ENCODE measurements at regions not wholly inside any gene's neighbourhood (a gene's known extent, or its start where the extent isn't known, plus 50 kb on each side); places are given as distances from the start of the nearest gene placed in this dataset.

DNA sequence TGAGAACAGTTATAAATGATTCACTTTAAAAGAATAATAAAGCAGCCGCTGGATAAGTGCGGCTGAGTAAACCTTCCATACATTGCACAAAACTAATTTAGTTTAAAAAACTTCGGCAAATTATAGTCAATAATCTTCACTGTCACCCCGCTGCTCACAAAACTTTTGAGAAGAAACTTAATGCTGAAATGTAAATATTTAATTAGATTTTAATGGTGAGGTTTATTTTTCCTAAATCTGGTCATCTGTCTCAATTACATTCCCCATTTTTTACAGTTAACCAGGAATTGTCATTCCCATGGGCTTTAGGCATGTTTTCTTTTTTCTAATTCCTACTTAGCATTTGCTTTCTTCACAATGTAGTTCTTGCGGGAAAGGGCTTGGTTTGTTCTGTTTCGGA lies 169.8 kb downstream of the CAAP1 start:
- no peak overlapping the region for H3K4me2 ChIP-seq (ENCODE audit: insufficient read depth, low read length, poor library complexity, severe bottlenecking)
- H3K79me1 ChIP-seq (ENCODE audit: low read depth, low read length) = no peaks in the 10 kb centered on the region
- no peaks in the 10 kb centered on the region for H3K36me3 ChIP-seq (replicated peaks in 1 of 2; ENCODE audit: control insufficient read depth in 2 of 2, insufficient read depth in 2 of 2, low read length in 2 of 2)
- H4K8ac ChIP-seq (ENCODE audit: low read depth, low read length) = no peak overlapping the region
- no peak overlapping the region for H2BK120ac ChIP-seq (ENCODE audit: low read depth, low read length)
- no peak overlapping the region for H2AK5ac ChIP-seq (ENCODE audit: low read depth, low read length)
- no CpG with 5 or more reads among the region's 6 CpGs for WGBS, 2 donors (ENCODE audit: extremely low coverage in 2 of 2, insufficient read length in 2 of 2, insufficient replicate concordance in 1 of 2)
- no peak overlapping the region for H3K27ac ChIP-seq (replicated peaks; ENCODE audit: low read length)
- H2AFZ ChIP-seq (ENCODE audit: low read length) = no peak overlapping the region
- no peaks in the 10 kb centered on the region for H3K4me1 ChIP-seq (ENCODE audit: control insufficient read depth in 2 of 2, insufficient read depth in 1 of 2, low read depth in 1 of 2, low read length in 2 of 2)
- H3K27me3 ChIP-seq (ENCODE audit: control insufficient read depth in 3 of 3, insufficient read depth in 3 of 3, low read depth in 1 of 3, low read length in 3 of 3) = no peaks in the 10 kb centered on the region
- H3K9ac ChIP-seq (ENCODE audit: low read depth, low read length, poor library complexity) = no peak overlapping the region
- H3K18ac ChIP-seq (ENCODE audit: low read length) = no peak overlapping the region
- H3K4me3 ChIP-seq (ENCODE audit: low read length in 2 of 2) = no peak overlapping the region
- H3K23ac ChIP-seq (ENCODE audit: low read depth, low read length, poor library complexity) = no peak overlapping the region
- no peak overlapping the region for H4K91ac ChIP-seq (ENCODE audit: low read depth, low read length, poor library complexity)
- no peak for DNase-seq (ENCODE audit: low spot score)
- no peak overlapping the region for H3K14ac ChIP-seq (ENCODE audit: low read length)
- H2BK12ac ChIP-seq (ENCODE audit: low read length) = no peak overlapping the region
- H3K9me3 ChIP-seq (replicated peaks in 1 of 2; ENCODE audit: control insufficient read depth in 2 of 2, insufficient read depth in 1 of 2, low read depth in 1 of 2, low read length in 2 of 2) = no peaks in the 10 kb centered on the region
- H3K4ac ChIP-seq (ENCODE audit: low read length) = no peak overlapping the region
- no peak overlapping the region for H2BK15ac ChIP-seq (ENCODE audit: low read length)
- no peak overlapping the region for H2BK5ac ChIP-seq (ENCODE audit: low read length)

DNA sequence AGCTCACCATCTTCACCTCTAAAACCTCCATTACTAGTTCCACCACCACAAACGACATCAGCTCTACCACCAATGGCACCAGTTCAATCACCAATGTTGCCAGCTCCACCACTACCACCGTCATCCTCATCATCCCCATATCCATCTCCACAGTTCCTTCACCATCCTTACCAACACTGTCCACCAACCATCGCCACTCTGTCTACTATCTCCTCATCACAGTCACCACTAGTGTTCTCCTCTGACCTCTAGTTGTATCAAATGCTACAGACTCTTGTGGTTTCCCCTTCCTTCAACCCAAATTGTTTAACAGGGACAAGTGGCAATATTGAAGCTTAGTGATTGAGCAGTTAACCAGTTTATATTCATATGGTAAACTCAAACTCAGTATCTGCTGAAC lies 182.6 kb downstream of the CAAP1 start:
- Histone ChIP-seq H3K79me1 (ENCODE audit: low read depth, low read length) (no peaks in the 10 kb centered on the region), H3K36me3 (replicated peaks in 1 of 2; ENCODE audit: control insufficient read depth in 2 of 2, insufficient read depth in 2 of 2, low read length in 2 of 2) (no peaks in the 10 kb centered on the region), H3K4me2 (ENCODE audit: insufficient read depth, low read length, poor library complexity, severe bottlenecking) (no peak overlapping the region), H2BK120ac (ENCODE audit: low read depth, low read length) (no peak overlapping the region), H3K27me3 (ENCODE audit: control insufficient read depth in 3 of 3, insufficient read depth in 3 of 3, low read depth in 1 of 3, low read length in 3 of 3) (no peaks in the 10 kb centered on the region), H3K14ac (ENCODE audit: low read length) (no peak overlapping the region), H2AFZ (ENCODE audit: low read length) (no peak overlapping the region), H2AK5ac (ENCODE audit: low read depth, low read length) (no peak overlapping the region), H2BK12ac (ENCODE audit: low read length) (no peak overlapping the region), H2BK15ac (ENCODE audit: low read length) (no peak overlapping the region), H2BK5ac (ENCODE audit: low read length) (no peak overlapping the region), H3K4me3 (ENCODE audit: low read length in 2 of 2) (no peak overlapping the region), H3K4ac (ENCODE audit: low read length) (no peak overlapping the region), H4K91ac (ENCODE audit: low read depth, low read length, poor library complexity) (no peak overlapping the region), H3K9me3 (replicated peaks in 1 of 2; ENCODE audit: control insufficient read depth in 2 of 2, insufficient read depth in 1 of 2, low read depth in 1 of 2, low read length in 2 of 2) (no peaks in the 10 kb centered on the region), H3K27ac (replicated peaks; ENCODE audit: low read length) (no peak overlapping the region), H4K8ac (ENCODE audit: low read depth, low read length) (no peak overlapping the region), H3K9ac (ENCODE audit: low read depth, low read length, poor library complexity) (no peak overlapping the region), H3K4me1 (ENCODE audit: control insufficient read depth in 2 of 2, insufficient read depth in 1 of 2, low read depth in 1 of 2, low read length in 2 of 2) (no peaks in the 10 kb centered on the region), H3K18ac (ENCODE audit: low read length) (no peak overlapping the region), H3K23ac (ENCODE audit: low read depth, low read length, poor library complexity) (no peak overlapping the region)
- DNase-seq (ENCODE audit: low spot score) = no peak
- 100% methylated on average over 1 of the region's 3 CpGs; no CpG with 5 or more reads in 1 of the 2 donors for WGBS, 2 donors (ENCODE audit: extremely low coverage in 2 of 2, insufficient read length in 2 of 2, insufficient replicate concordance in 1 of 2)

DNA sequence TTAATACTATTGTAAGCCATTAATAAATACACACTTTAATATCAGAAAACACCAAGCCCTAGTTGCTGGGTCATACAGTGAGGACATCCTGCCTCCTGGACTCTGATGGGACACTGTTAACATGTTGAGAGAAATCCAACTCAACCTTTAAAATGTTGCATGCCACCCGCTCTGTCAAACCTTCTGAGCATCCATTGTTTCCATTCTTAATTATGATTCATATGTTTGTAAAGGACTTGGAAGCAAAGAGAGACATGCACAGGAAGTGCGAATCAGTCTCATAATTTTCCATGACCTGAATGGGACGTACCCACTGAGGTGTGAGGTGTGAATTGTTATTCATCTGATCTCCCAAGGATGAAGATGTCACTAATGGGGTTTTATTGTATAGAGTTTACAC lies 186.4 kb downstream of the CAAP1 start:
- Histone ChIP-seq H3K18ac (ENCODE audit: low read length) (no peak overlapping the region), H2AFZ (ENCODE audit: low read length) (no peak overlapping the region), H3K4me3 (ENCODE audit: low read length in 2 of 2) (no peak overlapping the region), H3K4me1 (ENCODE audit: control insufficient read depth in 2 of 2, insufficient read depth in 1 of 2, low read depth in 1 of 2, low read length in 2 of 2) (no peaks in the 10 kb centered on the region), H4K91ac (ENCODE audit: low read depth, low read length, poor library complexity) (no peak overlapping the region), H2BK15ac (ENCODE audit: low read length) (no peak overlapping the region), H4K8ac (ENCODE audit: low read depth, low read length) (no peak overlapping the region), H3K79me1 (ENCODE audit: low read depth, low read length) (no peaks in the 10 kb centered on the region), H3K36me3 (replicated peaks in 1 of 2; ENCODE audit: control insufficient read depth in 2 of 2, insufficient read depth in 2 of 2, low read length in 2 of 2) (no peaks in the 10 kb centered on the region), H3K27ac (replicated peaks; ENCODE audit: low read length) (no peak overlapping the region), H2BK5ac (ENCODE audit: low read length) (no peak overlapping the region), H3K4me2 (ENCODE audit: insufficient read depth, low read length, poor library complexity, severe bottlenecking) (no peak overlapping the region), H3K23ac (ENCODE audit: low read depth, low read length, poor library complexity) (no peak overlapping the region), H2AK5ac (ENCODE audit: low read depth, low read length) (no peak overlapping the region), H3K4ac (ENCODE audit: low read length) (no peak overlapping the region), H3K9me3 (replicated peaks in 1 of 2; ENCODE audit: control insufficient read depth in 2 of 2, insufficient read depth in 1 of 2, low read depth in 1 of 2, low read length in 2 of 2) (no peaks in the 10 kb centered on the region), H3K9ac (ENCODE audit: low read depth, low read length, poor library complexity) (no peak overlapping the region), H3K27me3 (ENCODE audit: control insufficient read depth in 3 of 3, insufficient read depth in 3 of 3, low read depth in 1 of 3, low read length in 3 of 3) (no peaks in the 10 kb centered on the region), H3K14ac (ENCODE audit: low read length) (no peak overlapping the region), H2BK120ac (ENCODE audit: low read depth, low read length) (no peak overlapping the region), H2BK12ac (ENCODE audit: low read length) (no peak overlapping the region)
- no CpG with 5 or more reads among the region's 3 CpGs for WGBS, 2 donors (ENCODE audit: extremely low coverage in 2 of 2, insufficient read length in 2 of 2, insufficient replicate concordance in 1 of 2)
- no peak for DNase-seq (ENCODE audit: low spot score)

DNA sequence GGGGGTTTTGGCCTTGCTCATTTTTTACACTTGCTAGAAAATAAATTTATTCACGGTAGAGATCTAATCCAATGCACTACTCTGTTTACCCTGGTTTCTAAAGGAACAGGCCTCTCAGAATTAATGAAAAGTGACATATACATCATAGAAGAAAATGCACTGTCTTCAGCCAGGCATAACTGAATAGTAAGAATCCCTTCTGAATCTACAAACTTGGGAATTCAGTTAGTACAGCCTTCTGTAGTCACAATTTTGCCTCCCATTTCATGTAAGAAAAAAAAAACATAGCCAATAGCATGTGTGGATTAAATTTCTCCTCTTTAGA lies 197.3 kb downstream of the CAAP1 start:
- Histone ChIP-seq H2BK5ac (ENCODE audit: low read length) (no peak overlapping the region), H3K18ac (ENCODE audit: low read length) (no peak overlapping the region), H3K4me3 (ENCODE audit: low read length in 2 of 2) (no peak overlapping the region), H3K14ac (ENCODE audit: low read length) (no peak overlapping the region), H2AFZ (ENCODE audit: low read length) (no peak overlapping the region), H3K4me2 (ENCODE audit: insufficient read depth, low read length, poor library complexity, severe bottlenecking) (no peak overlapping the region), H3K9ac (ENCODE audit: low read depth, low read length, poor library complexity) (no peak overlapping the region), H2BK120ac (ENCODE audit: low read depth, low read length) (no peak overlapping the region), H2AK5ac (ENCODE audit: low read depth, low read length) (no peak overlapping the region), H3K36me3 (replicated peaks in 1 of 2; ENCODE audit: control insufficient read depth in 2 of 2, insufficient read depth in 2 of 2, low read length in 2 of 2) (no peaks in the 10 kb centered on the region), H3K4me1 (ENCODE audit: control insufficient read depth in 2 of 2, insufficient read depth in 1 of 2, low read depth in 1 of 2, low read length in 2 of 2) (no peaks in the 10 kb centered on the region), H2BK15ac (ENCODE audit: low read length) (no peak overlapping the region), H3K4ac (ENCODE audit: low read length) (no peak overlapping the region), H4K91ac (ENCODE audit: low read depth, low read length, poor library complexity) (no peak overlapping the region), H4K8ac (ENCODE audit: low read depth, low read length) (no peak overlapping the region), H3K27me3 (ENCODE audit: control insufficient read depth in 3 of 3, insufficient read depth in 3 of 3, low read depth in 1 of 3, low read length in 3 of 3) (no peaks in the 10 kb centered on the region), H2BK12ac (ENCODE audit: low read length) (no peak overlapping the region), H3K27ac (replicated peaks; ENCODE audit: low read length) (no peak overlapping the region), H3K9me3 (replicated peaks in 1 of 2; ENCODE audit: control insufficient read depth in 2 of 2, insufficient read depth in 1 of 2, low read depth in 1 of 2, low read length in 2 of 2) (peaks cover 0 to 7% of the 10 kb centered on the region in 2 donors), H3K79me1 (ENCODE audit: low read depth, low read length) (no peaks in the 10 kb centered on the region), H3K23ac (ENCODE audit: low read depth, low read length, poor library complexity) (no peak overlapping the region)
- WGBS, 2 donors (ENCODE audit: extremely low coverage in 2 of 2, insufficient read length in 2 of 2, insufficient replicate concordance in 1 of 2) = no CpG with 5 or more reads among the region's 1 CpG
- DNase-seq (ENCODE audit: low spot score) = no peak

Data from neuronal stem cell (in vitro differentiated cells).